HFF-Myc (cell line): ENCODE measurements at regions not wholly inside any gene's neighbourhood (a gene's known extent, or its start where the extent isn't known, plus 50 kb on each side); places are given as distances from the start of the nearest gene placed in this dataset.
"Not testable (repeated sequence)": the region's sequence is repeated elsewhere in the genome, so short reads cannot be mapped to it uniquely, and the experiment has no call there.

ENCODE experiments used
- DNase-seq: peaks from one replicate; pipeline ENCODE4 v3.0.0-alpha.2; 2011; ENCODE audit warnings: low read depth; ENCODE audit errors: extremely low read depth
- H3K4me3 ChIP-seq: replicated peaks from 2 replicates; pipeline ENCODE4 v1.5.1; 2011; ENCODE audit warnings: low read depth, mild to moderate bottlenecking, control low read depth, low read length
- TF ChIP-seq, protein P1 (sequence below): IDR thresholded peaks from 2 replicates; pipeline ENCODE4 v1.5.1; 2012; ENCODE audit warnings: mild to moderate bottlenecking, low read depth, low read length, control low read depth; ENCODE audit errors: missing control alignments

DNA sequence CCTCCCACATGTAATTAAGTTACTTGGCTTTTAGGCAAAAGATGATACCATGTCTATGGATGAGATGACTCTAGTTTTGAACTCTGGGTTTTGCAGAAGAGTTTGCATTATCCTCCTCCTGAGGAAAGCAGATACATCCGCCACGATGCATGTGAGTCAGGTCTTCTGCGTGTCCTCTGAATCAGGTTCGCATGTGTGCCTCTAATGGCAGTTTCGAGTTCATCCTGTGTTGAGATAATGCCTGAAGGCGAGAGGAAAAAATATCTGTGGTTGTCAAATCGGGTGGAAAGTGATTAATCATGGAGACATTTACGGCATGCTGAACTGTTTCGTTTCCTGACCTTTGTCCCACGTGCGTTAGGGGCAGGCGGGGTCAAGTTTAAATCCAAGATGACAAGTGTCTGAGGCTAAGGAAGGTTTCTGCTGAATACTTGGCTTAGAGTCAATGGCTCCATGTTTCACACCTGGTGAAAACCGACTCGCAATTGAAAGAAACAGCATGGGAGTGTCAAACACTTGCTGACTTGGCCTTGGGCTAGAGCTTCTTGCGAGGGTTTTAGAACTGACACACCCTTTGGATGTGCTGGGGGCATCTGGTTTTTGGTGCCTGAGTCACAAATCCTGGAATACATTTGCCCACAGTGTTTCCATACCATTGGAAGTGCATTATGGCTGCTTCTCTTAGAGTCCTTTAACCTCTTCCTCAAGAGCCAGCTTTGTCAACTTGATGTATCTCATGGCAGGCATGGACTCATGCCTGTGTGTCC is 216.1 kb upstream of the PLGLB1 start:
- DNase-seq, H3K4me3 ChIP-seq: not testable (repeated sequence)

DNA sequence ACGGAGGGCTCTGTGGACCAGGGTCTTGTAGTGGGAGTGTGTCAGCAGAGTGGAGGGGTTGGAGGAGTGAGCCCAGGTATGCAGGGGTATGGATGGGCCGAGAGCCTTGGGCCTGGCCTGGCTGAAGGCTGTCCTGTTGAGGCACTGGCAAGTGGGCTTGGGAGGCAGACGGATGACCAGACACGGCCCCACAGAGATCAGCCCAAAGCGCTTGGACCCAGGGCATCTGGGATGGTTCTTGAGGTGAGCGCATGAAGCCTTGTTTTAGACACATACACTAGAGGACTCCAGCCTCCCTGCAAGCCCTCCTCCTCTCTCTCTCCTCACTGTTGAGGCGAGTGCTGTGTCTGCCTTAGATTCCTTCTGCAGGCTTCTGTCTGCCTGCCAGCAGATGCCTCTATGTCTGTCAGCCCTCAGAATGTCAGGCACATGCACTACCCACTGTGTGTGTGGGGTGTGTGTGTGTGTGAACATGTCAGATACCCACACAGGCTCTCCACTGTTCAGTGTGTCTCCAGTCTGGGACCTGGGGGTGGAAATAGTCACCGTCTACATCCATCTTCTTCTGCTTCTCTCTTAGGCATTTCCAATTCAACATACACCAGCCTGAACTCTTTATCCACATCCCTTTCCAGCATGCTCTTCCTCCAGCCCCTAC is 218.0 kb upstream of the PLGLB1 start:
- H3K4me3 ChIP-seq, DNase-seq: not testable (repeated sequence)
- TF ChIP-seq, protein P1, sequence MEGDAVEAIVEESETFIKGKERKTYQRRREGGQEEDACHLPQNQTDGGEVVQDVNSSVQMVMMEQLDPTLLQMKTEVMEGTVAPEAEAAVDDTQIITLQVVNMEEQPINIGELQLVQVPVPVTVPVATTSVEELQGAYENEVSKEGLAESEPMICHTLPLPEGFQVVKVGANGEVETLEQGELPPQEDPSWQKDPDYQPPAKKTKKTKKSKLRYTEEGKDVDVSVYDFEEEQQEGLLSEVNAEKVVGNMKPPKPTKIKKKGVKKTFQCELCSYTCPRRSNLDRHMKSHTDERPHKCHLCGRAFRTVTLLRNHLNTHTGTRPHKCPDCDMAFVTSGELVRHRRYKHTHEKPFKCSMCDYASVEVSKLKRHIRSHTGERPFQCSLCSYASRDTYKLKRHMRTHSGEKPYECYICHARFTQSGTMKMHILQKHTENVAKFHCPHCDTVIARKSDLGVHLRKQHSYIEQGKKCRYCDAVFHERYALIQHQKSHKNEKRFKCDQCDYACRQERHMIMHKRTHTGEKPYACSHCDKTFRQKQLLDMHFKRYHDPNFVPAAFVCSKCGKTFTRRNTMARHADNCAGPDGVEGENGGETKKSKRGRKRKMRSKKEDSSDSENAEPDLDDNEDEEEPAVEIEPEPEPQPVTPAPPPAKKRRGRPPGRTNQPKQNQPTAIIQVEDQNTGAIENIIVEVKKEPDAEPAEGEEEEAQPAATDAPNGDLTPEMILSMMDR, result peak; percentile 6

- not testable (repeated sequence) for DNase-seq, H3K4me3 ChIP-seq
Observed at GRCh38 chr2:87246066-87246717, 224.5 kb upstream of the PLGLB1 start.

- not testable (repeated sequence) for H3K4me3 ChIP-seq, DNase-seq
Observed at GRCh38 chr2:87252046-87252445, 230.4 kb upstream of the PLGLB1 start.

DNA sequence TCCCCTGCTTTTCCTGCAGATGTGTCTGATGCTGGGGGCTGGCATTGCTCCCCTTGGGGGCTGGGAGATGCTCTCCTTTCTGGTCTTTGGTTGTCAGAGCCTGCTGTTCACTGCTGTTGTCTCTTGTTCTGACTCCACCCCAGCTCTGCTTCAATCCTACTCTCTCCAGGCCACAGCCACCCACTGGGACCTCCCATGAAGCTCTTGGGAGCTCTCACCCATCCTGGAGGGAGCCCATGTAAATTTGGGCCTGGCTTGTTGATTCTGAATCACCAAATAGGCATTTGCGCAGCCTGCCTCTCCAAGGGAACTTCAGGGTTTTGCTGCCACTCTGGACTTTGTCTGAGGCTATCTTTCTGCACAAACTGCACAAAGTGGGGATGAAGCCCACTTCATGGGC is 232.9 kb upstream of the PLGLB1 start:
- DNase-seq, result not testable (repeated sequence)

GRCh38 chr2:87255410-87255809 is 233.8 kb upstream of the PLGLB1 start:
- H3K4me3 ChIP-seq, result not testable (repeated sequence)

More for the DNA sequence above, 232.9 kb upstream of the PLGLB1 start:
- not testable (repeated sequence) for H3K4me3 ChIP-seq

GRCh38 chr2:87258887-87259286 is 237.2 kb upstream of the PLGLB1 start:
- DNase-seq, H3K4me3 ChIP-seq: not testable (repeated sequence)

More at GRCh38 chr2:87255410-87255809, 233.8 kb upstream of the PLGLB1 start:
- DNase-seq, result not testable (repeated sequence)

DNA sequence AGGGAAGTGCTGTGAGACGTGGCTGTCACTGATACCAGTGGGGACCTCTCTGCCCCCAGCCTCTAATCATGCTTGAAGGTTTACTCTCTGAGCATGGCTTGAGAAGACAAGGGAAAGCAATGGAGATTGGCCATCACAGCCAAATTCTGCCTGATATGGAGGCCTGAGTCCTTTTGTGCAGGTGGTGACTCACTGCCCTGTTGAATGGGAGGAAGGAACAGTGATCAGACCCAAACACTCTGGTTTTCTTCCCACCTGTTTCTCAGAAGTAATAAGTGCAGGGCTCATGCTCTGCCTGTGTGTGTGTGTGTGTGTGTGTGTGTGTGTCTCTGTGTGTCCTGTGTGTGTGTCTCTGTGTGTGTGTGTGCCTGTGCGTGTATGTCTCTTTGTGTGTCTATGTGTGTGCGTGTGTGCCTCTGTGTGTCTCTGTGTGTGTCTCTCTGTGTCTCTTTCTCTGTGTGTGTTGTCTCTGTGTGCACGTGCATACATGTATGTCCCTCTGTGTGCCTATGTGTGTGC is 240.6 kb upstream of the PLGLB1 start:
- not testable (repeated sequence) for DNase-seq, H3K4me3 ChIP-seq

DNA sequence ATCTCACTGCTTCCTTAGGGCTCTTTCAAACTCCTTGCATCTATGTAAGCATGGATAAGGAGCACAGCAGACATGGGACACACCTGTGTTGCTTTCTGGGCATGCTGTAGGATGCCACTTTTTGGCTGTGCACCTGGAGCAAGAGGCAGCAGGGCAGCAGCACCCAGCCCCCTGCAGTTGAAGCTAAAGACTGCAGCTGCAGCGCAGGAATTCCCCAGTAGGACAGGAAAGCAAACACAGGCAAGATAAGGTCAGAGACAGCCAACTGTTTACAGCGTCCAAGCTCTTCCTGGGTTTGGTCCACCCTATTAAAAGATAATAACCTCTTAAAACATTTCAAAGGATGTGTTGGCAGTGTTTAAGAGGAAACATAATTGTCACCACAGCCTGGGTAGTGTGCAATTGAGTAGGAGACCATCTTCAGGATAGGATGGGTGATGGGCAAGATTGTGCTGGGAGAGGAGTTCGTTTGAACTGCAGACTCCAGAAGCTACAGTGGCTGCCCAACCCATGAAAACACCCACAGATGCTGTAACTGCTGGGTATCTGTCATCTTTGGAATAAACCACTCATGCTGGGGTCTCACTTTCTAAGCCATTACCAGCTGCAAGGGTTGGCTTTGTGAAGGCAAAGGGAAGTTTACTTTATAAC is 242.3 kb upstream of the PLGLB1 start:
- DNase-seq, H3K4me3 ChIP-seq: not testable (repeated sequence)

GRCh38 chr2:87275192-87275591 is 253.5 kb upstream of the PLGLB1 start:
- not testable (repeated sequence) for H3K4me3 ChIP-seq, DNase-seq

DNA sequence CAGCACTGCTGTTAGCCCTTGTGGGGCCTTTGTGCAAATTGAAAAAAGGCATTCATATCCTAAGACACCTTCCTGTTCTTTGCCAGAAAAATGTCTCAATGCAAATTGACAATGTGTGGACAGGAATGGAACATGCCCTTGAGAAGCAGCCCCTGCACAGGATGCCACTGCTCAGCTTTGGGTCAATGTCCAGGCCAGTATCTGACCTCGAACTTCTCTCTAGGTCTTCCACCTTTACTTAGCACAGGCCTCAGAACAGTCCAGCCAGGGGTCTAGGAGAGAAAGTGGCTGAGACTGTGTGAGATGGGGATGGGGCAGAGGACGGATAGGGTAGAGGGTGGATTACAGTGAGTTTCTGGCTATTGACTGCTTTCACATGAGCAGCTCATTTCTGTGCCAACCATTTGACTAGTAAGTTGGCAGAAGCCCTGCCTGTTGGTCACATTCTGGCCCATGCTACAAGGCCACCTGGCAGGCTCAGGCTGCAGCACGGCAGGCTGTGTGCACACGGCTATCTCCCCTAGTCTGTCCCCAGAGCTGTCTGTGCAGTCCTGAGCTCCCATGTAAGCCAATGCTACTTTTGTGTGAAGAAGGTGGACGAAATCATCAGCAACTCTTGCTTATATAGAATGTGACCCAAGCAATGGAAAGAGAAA is 254.5 kb upstream of the PLGLB1 start:
- not testable (repeated sequence) for H3K4me3 ChIP-seq, DNase-seq

- not testable (repeated sequence) for DNase-seq
Observed at GRCh38 chr2:87276673-87277072, 255.0 kb upstream of the PLGLB1 start.

GRCh38 chr2:87277734-87278133 is 256.1 kb upstream of the PLGLB1 start:
- not testable (repeated sequence) for H3K4me3 ChIP-seq, DNase-seq

More at GRCh38 chr2:87276673-87277072, 255.0 kb upstream of the PLGLB1 start:
- H3K4me3 ChIP-seq, result not testable (repeated sequence)

- not testable (repeated sequence) for DNase-seq, H3K4me3 ChIP-seq
Observed at GRCh38 chr2:87280596-87281355, 259.1 kb upstream of the PLGLB1 start.

DNA sequence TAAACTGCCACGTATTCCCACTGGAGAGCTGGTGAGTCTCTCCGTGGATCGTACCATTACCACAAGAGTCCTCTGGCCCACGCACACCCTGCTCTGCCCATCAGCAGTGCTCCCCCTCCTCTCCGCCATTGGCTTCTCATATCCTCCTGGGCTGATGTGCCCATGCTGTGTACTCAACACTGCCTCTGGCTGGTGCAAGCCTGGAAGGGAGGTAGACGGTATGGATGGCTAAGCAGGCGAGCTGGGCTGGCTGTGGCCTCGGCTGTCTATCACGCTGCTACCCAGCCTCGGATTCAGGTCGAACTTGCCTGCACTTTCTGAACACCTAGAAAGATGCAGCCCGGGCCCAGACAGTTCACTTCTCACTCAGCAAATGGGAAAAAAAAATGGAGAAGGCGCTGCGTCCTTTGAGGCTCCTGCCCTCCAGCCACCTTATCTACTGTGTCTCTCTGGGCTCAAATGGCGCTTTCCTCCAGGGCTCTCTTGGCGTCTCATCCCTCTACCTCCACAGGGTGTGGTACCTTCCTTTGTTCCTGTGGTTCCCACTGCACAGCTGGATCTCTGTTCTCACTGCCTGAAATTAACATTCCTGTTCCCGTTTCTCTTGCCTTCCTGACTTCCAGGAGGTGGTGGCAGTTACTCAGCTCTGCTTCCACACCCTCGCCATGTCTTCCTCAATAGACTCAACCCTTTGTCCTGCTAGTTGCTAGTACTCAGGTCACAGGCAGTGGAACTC is 262.3 kb upstream of the PLGLB1 start:
- not testable (repeated sequence) for DNase-seq, H3K4me3 ChIP-seq
